GM12872 (cell line): ENCODE measurements at regions not wholly inside any gene's neighbourhood (a gene's known extent, or its start where the extent isn't known, plus 50 kb on each side); places are given as distances from the start of the nearest gene placed in this dataset.

Experiments
- CTCF ChIP-seq: IDR thresholded peaks from 3 replicates; pipeline ENCODE4 v1.5.1; 2011; ENCODE audit warnings: low read depth, mild to moderate bottlenecking, low read length, moderate library complexity; ENCODE audit not compliant: insufficient read depth

GRCh38 chr10:8853048-8853447, 798.6 kb downstream of the GATA3 start:
- no peak for TF ChIP-seq CTCF

- no peak for TF ChIP-seq CTCF
Measured at GRCh38 chr10:8873310-8873709, 818.8 kb downstream of the GATA3 start.

- TF ChIP-seq CTCF, result no peak
Measured at GRCh38 chr10:8874268-8874667, 819.8 kb downstream of the GATA3 start.

GRCh38 chr10:8874972-8875371, 820.5 kb downstream of the GATA3 start:
- no peak for TF ChIP-seq CTCF

- no peak for TF ChIP-seq CTCF
Measured at GRCh38 chr10:8876171-8876570, 821.7 kb downstream of the GATA3 start.

GRCh38 chr10:8889538-8889937, 835.0 kb downstream of the GATA3 start:
- no peak for TF ChIP-seq CTCF

- no peak for TF ChIP-seq CTCF
Measured at GRCh38 chr10:8893102-8893501, 838.6 kb downstream of the GATA3 start.

- TF ChIP-seq CTCF, result no peak
Measured at GRCh38 chr10:8894148-8894547, 839.7 kb downstream of the GATA3 start.
